Mesendoderm (in vitro differentiated cells): ENCODE measurements at regions not wholly inside any gene's neighbourhood (a gene's known extent, or its start where the extent isn't known, plus 50 kb on each side); places are given as distances from the start of the nearest gene placed in this dataset.
A peak's percentile ranks its signal among the peaks of the same experiment; 100 is the strongest.

Experiments
- DNase-seq: peaks from one replicate; pipeline ENCODE4 v3.0.0; 2013
- H2AK5ac ChIP-seq: 2 replicates; pipeline ENCODE4 v1.6.1; 2013; ENCODE audit warnings: low read length, inconsistent platforms
- H2BK120ac ChIP-seq: 2 replicates; pipeline ENCODE4 v1.6.1; 2013; ENCODE audit warnings: low read depth, mild to moderate bottlenecking, low read length, moderate library complexity, mixed read lengths
- H2BK15ac ChIP-seq: replicated peaks from 2 replicates; pipeline ENCODE4 v1.6.1; 2013; ENCODE audit warnings: low read depth, mild to moderate bottlenecking, moderate library complexity
- H2BK5ac ChIP-seq: 2 replicates; pipeline ENCODE4 v1.6.1; 2013; ENCODE audit warnings: low read length, inconsistent platforms
- H3K18ac ChIP-seq: 2 replicates; pipeline ENCODE4 v1.6.1; 2013; ENCODE audit warnings: mild to moderate bottlenecking, low read length, mixed read lengths
- H3K23ac ChIP-seq: one replicate; pipeline ENCODE4 v1.6.1; 2013; ENCODE audit warnings: low read length
- H3K27ac ChIP-seq: 2 replicates; pipeline ENCODE4 v1.5.1; 2013; ENCODE audit warnings: low read depth, mild to moderate bottlenecking, inconsistent platforms, low read length, moderate library complexity
- H3K27me3 ChIP-seq: 2 replicates; pipeline ENCODE4 v1.6.1; 2013; ENCODE audit warnings: low read length, control low read depth, mild to moderate bottlenecking, inconsistent platforms; ENCODE audit not compliant: insufficient read depth, poor library complexity
- H3K36me3 ChIP-seq: 2 replicates; pipeline ENCODE4 v1.6.1; 2013; ENCODE audit warnings: low read length, inconsistent platforms; ENCODE audit not compliant: control insufficient read depth, insufficient read depth
- H3K4ac ChIP-seq: one replicate; pipeline ENCODE4 v1.6.1; 2013; ENCODE audit warnings: low read depth, mild to moderate bottlenecking, low read length, moderate library complexity
- H3K4me1 ChIP-seq: 2 replicates; pipeline ENCODE4 v1.6.1; 2013; ENCODE audit warnings: low read depth, low read length, inconsistent platforms; ENCODE audit not compliant: control insufficient read depth
- H3K4me2 ChIP-seq: 2 replicates; pipeline ENCODE4 v1.6.1; 2013; ENCODE audit warnings: low read length
- H3K4me3 ChIP-seq: 2 replicates; pipeline ENCODE4 v1.5.1; 2013; ENCODE audit warnings: mild to moderate bottlenecking, low read length
- H3K56ac ChIP-seq: one replicate; pipeline ENCODE4 v1.6.1; 2013; ENCODE audit warnings: low read length
- H3K79me1 ChIP-seq: 2 replicates; pipeline ENCODE4 v1.6.1; 2013; ENCODE audit warnings: low read length, inconsistent platforms
- H3K79me2 ChIP-seq: 2 replicates; pipeline ENCODE4 v1.6.1; 2013; ENCODE audit warnings: mild to moderate bottlenecking, low read length; ENCODE audit not compliant: control insufficient read depth, insufficient read depth
- H3K9ac ChIP-seq: 2 replicates; pipeline ENCODE4 v1.6.1; 2013; ENCODE audit warnings: low read length, inconsistent platforms
- H4K5ac ChIP-seq: one replicate; pipeline ENCODE4 v1.6.1; 2013; ENCODE audit warnings: low read length
- H4K8ac ChIP-seq: one replicate; pipeline ENCODE4 v1.6.1; 2013; ENCODE audit warnings: low read depth, mild to moderate bottlenecking, control low read depth, low read length, moderate library complexity
- WGBS: extraction: QIAGEN DNeasy Blood & Tissue Kit; methylation state at CpG from one replicate; pipeline ENCODE4 v1.1.7; 2013; ENCODE audit warnings: low lambda C conversion rate, missing lambda C conversion rate; ENCODE audit not compliant: insufficient coverage; ENCODE audit errors: extremely low coverage; 5-methylcytosine and 5-hydroxymethylcytosine counted together

DNA sequence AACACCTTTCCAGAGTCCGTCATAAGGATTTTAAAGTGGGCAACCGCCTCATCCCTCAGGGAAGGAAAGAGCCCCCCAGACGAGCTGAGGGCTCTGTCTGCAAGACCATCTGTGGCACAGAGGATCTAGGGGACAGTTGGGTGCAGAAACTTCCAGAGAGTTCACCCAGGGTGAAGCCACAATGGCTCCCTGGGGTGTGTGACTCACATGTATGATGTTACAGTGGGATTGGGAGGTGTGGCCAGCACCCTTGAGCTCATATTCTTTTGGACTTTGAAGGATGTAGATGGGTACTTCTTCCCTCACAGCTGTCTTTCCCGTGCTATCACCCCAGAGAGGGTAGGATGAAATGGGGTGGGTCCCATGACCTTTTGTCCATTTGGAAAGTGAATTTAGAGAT lies 95.5 kb downstream of the NCR2 start:
- Histone ChIP-seq H2AK5ac (no peak overlapping the region), H3K23ac (no peak overlapping the region), H3K9ac (no peak overlapping the region), H3K56ac (no peak overlapping the region), H2BK15ac (no peak overlapping the region), H3K27ac (no peak overlapping the region), H3K4me3 (no peak overlapping the region), H3K79me1 (no peaks in the 10 kb centered on the region), H4K8ac (no peak overlapping the region), H2BK5ac (no peak overlapping the region), H3K18ac (no peak overlapping the region), H2BK120ac (no peak overlapping the region), H3K4ac (no peak overlapping the region), H3K36me3 (no peaks in the 10 kb centered on the region), H4K5ac (no peak overlapping the region), H3K4me1 (peaks cover 2% of the 10 kb centered on the region), H3K4me2 (no peak overlapping the region), H3K79me2 (no peaks in the 10 kb centered on the region), H3K27me3 (peaks cover 24% of the 10 kb centered on the region)
- WGBS = no CpG with 5 or more reads among the region's 4 CpGs
- no peak for DNase-seq

- no peak overlapping the region for H2AK5ac ChIP-seq
- no peak overlapping the region for H3K4me2 ChIP-seq
- no CpG with 5 or more reads among the region's 3 CpGs for WGBS
- no peak overlapping the region for H3K18ac ChIP-seq
- no peak overlapping the region for H4K8ac ChIP-seq
- no peak overlapping the region for H3K9ac ChIP-seq
- no peaks in the 10 kb centered on the region for H3K36me3 ChIP-seq
- no peaks in the 10 kb centered on the region for H3K79me1 ChIP-seq
- no peak overlapping the region for H4K5ac ChIP-seq
- H3K4ac ChIP-seq = no peak overlapping the region
- peaks cover 2% of the 10 kb centered on the region for H3K4me1 ChIP-seq
- no peak overlapping the region for H2BK5ac ChIP-seq
- no peak overlapping the region for H3K4me3 ChIP-seq
- no peak overlapping the region for H3K23ac ChIP-seq
- H3K27ac ChIP-seq = no peak overlapping the region
- no peak overlapping the region for H2BK15ac ChIP-seq
- no peak overlapping the region for H2BK120ac ChIP-seq
- peaks cover 13% of the 10 kb centered on the region for H3K27me3 ChIP-seq
- no peak for DNase-seq
- H3K56ac ChIP-seq = no peak overlapping the region
- H3K79me2 ChIP-seq = no peaks in the 10 kb centered on the region
These were observed 96.9 kb downstream of the NCR2 start for GRCh38 chr6:41432280-41432679.

- H3K79me2 ChIP-seq = no peaks in the 10 kb centered on the region
- H4K8ac ChIP-seq = no peak overlapping the region
- no peaks in the 10 kb centered on the region for H3K4me1 ChIP-seq
- H3K23ac ChIP-seq = no peak overlapping the region
- no peak overlapping the region for H2BK5ac ChIP-seq
- H3K9ac ChIP-seq = no peak overlapping the region
- H3K27me3 ChIP-seq = no peaks in the 10 kb centered on the region
- no peak overlapping the region for H3K18ac ChIP-seq
- H4K5ac ChIP-seq = no peak overlapping the region
- peak; percentile 51 for DNase-seq
- no peaks in the 10 kb centered on the region for H3K79me1 ChIP-seq
- no peak overlapping the region for H3K4ac ChIP-seq
- no peaks in the 10 kb centered on the region for H3K36me3 ChIP-seq
- no peak overlapping the region for H3K4me3 ChIP-seq
- no peak overlapping the region for H2BK15ac ChIP-seq
- WGBS = no CpG with 5 or more reads among the region's 9 CpGs
- H3K27ac ChIP-seq = no peak overlapping the region
- no peak overlapping the region for H2BK120ac ChIP-seq
- H3K4me2 ChIP-seq = no peak overlapping the region
- H3K56ac ChIP-seq = no peak overlapping the region
- H2AK5ac ChIP-seq = no peak overlapping the region
These were observed 99.5 kb downstream of the NCR2 start for GRCh38 chr6:41434803-41435481.

- no peak overlapping the region for H3K4me2 ChIP-seq
- no CpG with 5 or more reads among the region's 4 CpGs for WGBS
- no peak overlapping the region for H3K56ac ChIP-seq
- no peaks in the 10 kb centered on the region for H3K27me3 ChIP-seq
- H3K79me1 ChIP-seq = no peaks in the 10 kb centered on the region
- no peak overlapping the region for H3K27ac ChIP-seq
- peaks cover 9% of the 10 kb centered on the region for H3K4me1 ChIP-seq
- no peaks in the 10 kb centered on the region for H3K36me3 ChIP-seq
- no peak for DNase-seq
- no peak overlapping the region for H3K18ac ChIP-seq
- H2AK5ac ChIP-seq = no peak overlapping the region
- no peak overlapping the region for H4K5ac ChIP-seq
- no peak overlapping the region for H3K9ac ChIP-seq
- H4K8ac ChIP-seq = no peak overlapping the region
- no peak overlapping the region for H3K4ac ChIP-seq
- H2BK120ac ChIP-seq = no peak overlapping the region
- no peak overlapping the region for H3K4me3 ChIP-seq
- H3K79me2 ChIP-seq = no peaks in the 10 kb centered on the region
- H2BK5ac ChIP-seq = no peak overlapping the region
- H3K23ac ChIP-seq = no peak overlapping the region
- no peak overlapping the region for H2BK15ac ChIP-seq
These were observed 102.2 kb downstream of the NCR2 start for GRCh38 chr6:41437604-41438003.

DNA sequence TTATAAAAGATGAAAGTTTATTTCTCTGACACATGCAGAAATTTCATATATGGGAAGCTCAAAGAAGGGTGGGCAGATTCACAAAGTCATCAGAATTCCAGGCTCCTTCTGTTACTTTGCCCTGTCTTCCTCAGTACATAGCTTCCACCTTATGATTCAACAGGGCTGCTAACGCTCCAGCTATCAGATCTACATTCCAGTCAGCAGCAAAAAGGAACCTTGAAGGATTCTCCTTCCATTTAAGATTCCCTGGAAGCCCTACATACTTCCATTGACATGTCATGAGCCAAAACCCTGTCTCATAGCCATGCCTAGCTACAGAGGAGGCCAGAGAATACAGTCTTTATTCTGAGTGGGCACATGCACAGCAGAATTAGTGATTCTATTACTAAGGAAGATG lies 103.3 kb downstream of the NCR2 start:
- no peak overlapping the region for H3K56ac ChIP-seq
- no peak overlapping the region for H4K8ac ChIP-seq
- H3K4me2 ChIP-seq = no peak overlapping the region
- peak; percentile 20 for DNase-seq
- no CpG with 5 or more reads among the region's 1 CpG for WGBS
- H3K23ac ChIP-seq = no peak overlapping the region
- H3K9ac ChIP-seq = no peak overlapping the region
- H3K27ac ChIP-seq = no peak overlapping the region
- H3K79me2 ChIP-seq = no peaks in the 10 kb centered on the region
- H3K18ac ChIP-seq = no peak overlapping the region
- peaks cover 13% of the 10 kb centered on the region for H3K4me1 ChIP-seq
- no peaks in the 10 kb centered on the region for H3K36me3 ChIP-seq
- no peaks in the 10 kb centered on the region for H3K27me3 ChIP-seq
- no peak overlapping the region for H3K4ac ChIP-seq
- H2BK5ac ChIP-seq = no peak overlapping the region
- no peak overlapping the region for H2BK15ac ChIP-seq
- no peak overlapping the region for H3K4me3 ChIP-seq
- no peak overlapping the region for H4K5ac ChIP-seq
- no peak overlapping the region for H2BK120ac ChIP-seq
- H2AK5ac ChIP-seq = no peak overlapping the region
- no peaks in the 10 kb centered on the region for H3K79me1 ChIP-seq
